A673 (cell line): ENCODE measurements at regions not wholly inside any gene's neighbourhood (a gene's known extent, or its start where the extent isn't known, plus 50 kb on each side); places are given as distances from the start of the nearest gene placed in this dataset.

Source experiments
- BruUV-seq: library from RNA; stranded (reverse); fragments of 400-500 nt; replicated peaks from 2 replicates; lab custom pipeline; 2021; lab: Mats Ljungman, UMichigan
- CTCF ChIA-PET: fragments of 300-600 bp; sonication (Branson Sonifier 250); formaldehyde crosslinking; loops from one replicate; lab custom pipeline; 2022; ENCODE audit warnings: antibody characterized with exemption; lab: Charles Lee
- POLR2A ChIA-PET: fragments of 300-600 bp; sonication (Branson Sonifier 250); formaldehyde crosslinking; loops from one replicate; lab custom pipeline; 2022; ENCODE audit warnings: antibody characterized with exemption; ENCODE audit not compliant: low non-redundant PET; lab: Charles Lee
- DNase-seq: peaks from one replicate; pipeline ENCODE4 v3.0.0-alpha.2; 2015; ENCODE audit warnings: low spot score
- H3K27ac ChIP-seq: fragments of 200-600 bp; sonication (generic); 2 replicates; pipeline ENCODE4 v1.5.1; 2016; ENCODE audit warnings: mixed run types, low read depth, mild to moderate bottlenecking, mixed read lengths, antibody characterized with exemption, low read length; ENCODE audit not compliant: poor library complexity, severe bottlenecking
- H3K27me3 ChIP-seq: fragments of 200-600 bp; sonication (generic); replicated peaks from 2 replicates; pipeline ENCODE4 v1.6.1; 2017; ENCODE audit warnings: mixed run types, low read depth, mild to moderate bottlenecking, mixed read lengths, antibody characterized with exemption, low read length; ENCODE audit not compliant: insufficient read depth, poor library complexity
- H3K36me3 ChIP-seq: fragments of 200-600 bp; sonication (generic); 2 replicates; pipeline ENCODE4 v1.6.1; 2016; ENCODE audit warnings: mixed run types, mild to moderate bottlenecking, mixed read lengths, antibody characterized with exemption, low read length; ENCODE audit not compliant: insufficient read depth, poor library complexity, severe bottlenecking
- H3K4me1 ChIP-seq: fragments of 200-600 bp; sonication (generic); 2 replicates; pipeline ENCODE4 v1.6.1; 2017; ENCODE audit warnings: mixed run types, mild to moderate bottlenecking, mixed read lengths, antibody characterized with exemption, low read length; ENCODE audit not compliant: insufficient read depth, poor library complexity, severe bottlenecking
- H3K4me3 ChIP-seq: fragments of 200-600 bp; sonication (generic); 2 replicates; pipeline ENCODE4 v1.5.1; 2016; ENCODE audit warnings: low read depth, mixed run types, mild to moderate bottlenecking, mixed read lengths, low read length; ENCODE audit not compliant: poor library complexity, severe bottlenecking
- H3K9me3 ChIP-seq: fragments of 200-600 bp; sonication (generic); 2 replicates; pipeline ENCODE4 v1.6.1; 2016; ENCODE audit warnings: mixed run types, low read depth, mild to moderate bottlenecking, mixed read lengths, antibody characterized with exemption, low read length; ENCODE audit not compliant: poor library complexity, severe bottlenecking
- CTCF ChIP-seq: fragments of 300-800, 200-600 bp; sonication (generic); conservative IDR thresholded peaks from 2 replicates; pipeline ENCODE4 v1.5.1; 2017; ENCODE audit warnings: low read depth, mild to moderate bottlenecking, antibody characterized with exemption, low read length, moderate library complexity, mixed read lengths
- EZH2 ChIP-seq: fragments of 200-600 bp; sonication (generic); IDR thresholded peaks from 2 replicates; pipeline ENCODE4 v1.6.1; 2017; ENCODE audit warnings: borderline replicate concordance, low read depth, mild to moderate bottlenecking, mixed read lengths, antibody characterized with exemption, low read length; ENCODE audit not compliant: poor library complexity, severe bottlenecking
- intact Hi-C: fragments of 100-400 bp; cut with micrococcal nuclease; formaldehyde crosslinking; loops from one replicate; pipeline ENCODE4 v1.10.0; 2022; ENCODE audit not compliant: unreplicated experiment

- DNase-seq: no peak
- POLR2A ChIA-PET: no interaction called here
- CTCF ChIA-PET: no interaction called here
- no peaks in the 10 kb centered on the region for H3K36me3 ChIP-seq
- H3K4me3 ChIP-seq: no peak overlapping the region
- H3K27me3 ChIP-seq: no peaks in the 10 kb centered on the region
- no peak for TF ChIP-seq CTCF
- TF ChIP-seq EZH2: no peak
- no peaks in the 10 kb centered on the region for H3K9me3 ChIP-seq
- H3K27ac ChIP-seq: no peak overlapping the region
- H3K4me1 ChIP-seq: no peaks in the 10 kb centered on the region
- intact Hi-C loops: no loop called here
- no TSS peak for BruUV-seq
Observed at GRCh38 chr2:19274439-19274838, 84.0 kb downstream of the OSR1 start.

GRCh38 chr2:19272941-19273470 is 85.4 kb downstream of the OSR1 start:
- Histone ChIP-seq H3K36me3 (no peaks in the 10 kb centered on the region), H3K27ac (no peak overlapping the region), H3K4me3 (no peak overlapping the region), H3K4me1 (no peaks in the 10 kb centered on the region), H3K9me3 (no peaks in the 10 kb centered on the region), H3K27me3 (no peaks in the 10 kb centered on the region)
- TF ChIP-seq EZH2 (no peak), CTCF (no peak)
- POLR2A ChIA-PET: no interaction called here
- CTCF ChIA-PET: no interaction called here
- no TSS peak for BruUV-seq
- intact Hi-C loops: no loop called here
- DNase-seq: no peak

GRCh38 chr2:19272039-19272438 is 86.4 kb downstream of the OSR1 start:
- CTCF ChIA-PET: no interaction called here
- BruUV-seq: no TSS peak
- POLR2A ChIA-PET: no interaction called here
- Histone ChIP-seq H3K27ac (no peak overlapping the region), H3K27me3 (no peaks in the 10 kb centered on the region), H3K9me3 (no peaks in the 10 kb centered on the region), H3K4me1 (no peaks in the 10 kb centered on the region), H3K4me3 (no peak overlapping the region), H3K36me3 (no peaks in the 10 kb centered on the region)
- TF ChIP-seq CTCF (no peak), EZH2 (no peak)
- no peak for DNase-seq
- intact Hi-C loops: no loop called here
